ENCODE measurements at regions not wholly inside any gene's neighbourhood (a gene's known extent, or its start where the extent isn't known, plus 50 kb on each side); places are given as distances from the start of the nearest gene placed in this dataset.

- DNase-seq (ENCODE audit: low read depth, low spot score), result no peak
Observed at GRCh38 chr5:38643616-38644015, 87.2 kb upstream of the LIFR start.

GRCh38 chr5:38645508-38645907, 89.1 kb upstream of the LIFR start:
- no peak for DNase-seq (ENCODE audit: low read depth, low spot score)

DNA sequence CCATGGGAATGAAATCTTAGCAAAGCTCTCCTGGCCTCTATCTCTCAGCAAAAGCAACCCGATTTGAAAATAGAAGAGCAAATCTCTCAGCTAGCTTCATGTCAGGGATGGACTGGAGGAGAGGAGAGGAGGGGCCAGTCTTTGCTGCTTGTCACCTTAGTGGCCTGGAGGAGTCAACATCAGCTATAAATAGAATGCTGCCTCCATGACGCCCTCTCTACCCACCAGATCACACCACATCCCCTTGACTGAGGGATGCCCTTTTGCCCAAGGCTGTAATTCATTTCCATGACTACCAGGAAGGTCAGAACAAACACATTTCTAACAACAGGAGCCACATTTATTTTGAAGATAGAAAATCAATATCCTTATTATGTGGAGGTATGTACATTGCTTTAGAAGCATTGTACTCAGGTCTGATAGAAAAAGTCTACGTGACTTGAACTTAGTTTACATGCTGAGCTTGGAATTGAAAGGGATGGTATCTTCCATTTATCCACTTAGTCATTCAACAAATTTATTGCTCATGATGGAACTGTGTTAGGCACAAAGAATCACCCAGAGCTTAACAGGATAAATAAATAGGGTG, 92.4 kb upstream of the LIFR start:
- DNase-seq (ENCODE audit: low read depth, low spot score), result no peak

GRCh38 chr5:38650540-38650939, 94.1 kb upstream of the LIFR start:
- DNase-seq (ENCODE audit: low read depth, low spot score), result no peak

DNA sequence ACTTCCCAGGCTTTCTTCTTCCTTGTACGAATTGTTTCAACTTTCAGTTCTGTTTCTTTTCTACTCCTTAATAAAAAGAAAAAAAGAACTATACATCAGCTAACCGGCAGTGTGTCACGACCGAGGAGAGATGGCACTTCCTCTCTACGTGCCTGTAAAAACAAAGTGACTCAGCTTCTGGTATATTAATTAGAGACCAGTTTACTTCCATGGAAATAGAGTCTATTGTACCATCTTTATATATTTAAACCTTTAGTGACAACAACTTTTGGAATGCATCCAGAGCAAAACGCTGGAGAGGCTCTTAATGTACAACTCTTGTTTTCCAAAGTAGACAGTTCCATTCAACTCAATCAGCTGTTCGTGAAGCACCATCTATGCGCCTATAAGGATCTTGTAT, 94.5 kb upstream of the LIFR start:
- DNase-seq (ENCODE audit: low read depth, low spot score), result peak; percentile 48

- DNase-seq (ENCODE audit: low read depth, low spot score), result peak; percentile 36
Observed at GRCh38 chr5:38651806-38652205, 95.4 kb upstream of the LIFR start.

DNA sequence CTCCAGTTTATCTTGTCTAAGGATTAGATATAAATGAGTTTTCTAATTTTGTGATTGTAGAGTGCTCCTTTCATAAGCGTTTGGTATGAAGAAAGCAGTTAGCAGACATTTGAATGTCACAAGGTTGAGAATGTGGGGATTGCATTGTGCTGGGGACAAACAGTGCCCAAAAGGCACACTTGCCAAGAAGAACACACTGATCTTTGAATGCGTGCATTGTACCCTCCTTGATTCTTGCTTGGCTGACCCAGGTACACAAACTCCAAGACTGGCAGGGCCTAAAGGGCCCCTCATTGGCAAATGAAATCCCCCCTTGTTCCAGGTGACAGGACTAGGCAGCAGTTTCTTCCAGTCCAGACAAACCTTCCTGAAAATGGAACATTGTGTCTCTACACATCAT, 96.9 kb upstream of the LIFR start:
- no peak for DNase-seq (ENCODE audit: low read depth, low spot score)

DNA sequence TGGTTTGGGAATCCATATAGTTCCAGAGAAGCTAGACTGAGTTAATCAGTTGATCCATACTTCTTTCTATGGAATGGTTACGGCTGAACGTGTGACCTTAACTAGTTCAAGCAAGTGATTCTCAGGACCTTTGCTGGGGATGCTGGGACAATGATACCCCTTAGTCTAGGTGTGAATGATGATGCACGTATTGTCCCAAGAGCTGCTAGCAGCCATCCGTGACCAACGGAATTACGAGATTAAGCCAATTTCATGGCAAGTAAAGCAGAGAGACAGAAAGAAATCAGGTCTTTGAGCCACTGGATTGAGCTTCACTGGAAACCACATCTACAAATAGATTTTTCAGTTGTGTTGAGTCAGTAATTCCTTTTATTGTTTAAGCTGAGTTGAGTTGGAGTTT, 99.2 kb upstream of the LIFR start:
- no peak for DNase-seq (ENCODE audit: low read depth, low spot score)

DNA sequence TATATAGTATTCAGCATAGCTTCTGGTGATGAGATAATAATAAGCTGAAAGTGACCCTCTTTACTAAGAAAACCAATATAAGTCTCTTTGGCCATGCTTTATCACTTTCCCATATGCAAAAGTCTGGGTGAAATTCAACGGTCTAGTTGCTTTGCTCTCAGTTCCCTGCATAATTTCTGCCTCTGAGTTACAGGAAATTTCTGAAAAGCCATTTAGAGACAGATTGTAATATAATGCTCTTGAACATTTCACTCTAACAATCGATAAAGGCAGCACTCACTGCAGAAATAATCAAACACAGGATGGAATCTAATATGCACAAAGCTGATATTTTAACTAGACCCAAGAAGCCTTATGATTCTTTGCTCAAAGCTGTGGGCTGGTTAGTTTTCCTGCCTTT, 100.1 kb upstream of the LIFR start:
- no peak for DNase-seq (ENCODE audit: low read depth, low spot score)

GRCh38 chr5:38657020-38657419, 100.6 kb upstream of the LIFR start:
- no peak for DNase-seq (ENCODE audit: low read depth, low spot score)

DNA sequence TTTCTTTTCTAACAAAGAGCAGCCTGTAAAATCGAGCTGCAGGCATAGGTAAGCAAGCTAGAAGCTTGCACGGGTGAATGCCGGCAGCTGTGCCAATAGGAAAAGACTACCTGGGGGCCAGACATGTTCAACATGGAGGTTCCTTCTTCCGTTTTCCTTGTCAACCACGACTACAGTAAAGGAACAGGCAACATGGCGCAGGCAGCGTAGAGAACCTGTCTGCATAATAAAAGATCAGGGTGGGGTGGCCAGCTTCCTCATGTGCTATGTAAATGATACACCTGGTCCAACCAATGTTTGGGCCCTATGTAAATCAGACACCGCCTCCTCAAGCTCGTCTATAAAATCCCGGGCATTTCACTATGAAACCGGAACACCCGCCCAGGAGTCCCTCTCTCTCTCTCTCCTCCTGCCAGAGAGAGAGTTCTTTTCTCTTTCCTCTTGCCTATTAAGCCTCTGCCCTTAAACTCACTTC, 103.8 kb upstream of the LIFR start:
- DNase-seq (ENCODE audit: low read depth, low spot score), result no peak

- DNase-seq (ENCODE audit: low read depth, low spot score), result no peak
Observed at GRCh38 chr5:38662090-38662489, 105.6 kb upstream of the LIFR start.

DNA sequence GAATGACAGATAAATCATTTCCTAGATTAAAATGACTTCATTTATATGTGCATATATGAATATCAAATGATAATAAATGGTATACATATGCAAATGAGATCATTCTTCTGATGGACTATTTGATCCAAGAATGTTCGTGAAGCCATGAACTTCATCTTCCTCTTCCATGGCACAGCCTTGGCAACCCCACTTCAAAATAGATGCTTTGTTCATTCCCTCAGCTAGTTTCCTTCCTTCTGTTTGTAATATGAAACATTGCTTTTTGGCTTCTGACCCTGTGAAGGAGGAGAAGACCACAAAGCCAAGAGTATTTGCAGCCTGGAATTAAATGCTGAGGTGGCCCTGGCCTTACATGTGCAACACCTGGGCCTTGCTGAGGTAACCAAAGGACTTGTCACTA, 106.8 kb upstream of the LIFR start:
- DNase-seq (ENCODE audit: low read depth, low spot score), result no peak

GRCh38 chr5:38666668-38667498, 110.4 kb upstream of the LIFR start:
- peak; percentile 68 for DNase-seq (ENCODE audit: low read depth, low spot score)

DNA sequence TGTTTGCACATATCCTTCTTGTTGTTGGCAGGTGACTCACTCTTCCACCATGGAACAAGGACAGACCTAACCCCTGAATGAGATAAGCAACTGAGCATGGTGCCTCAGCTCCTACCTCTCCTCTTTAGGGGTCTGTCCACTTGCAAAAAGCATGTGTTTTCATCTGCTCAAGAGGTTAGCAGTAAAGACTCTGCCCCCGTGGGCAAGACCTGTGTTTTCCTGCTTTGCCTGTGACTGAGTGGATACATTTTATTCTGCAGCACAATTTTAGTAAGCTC, 111.0 kb upstream of the LIFR start:
- DNase-seq (ENCODE audit: low read depth, low spot score), result no peak

DNA sequence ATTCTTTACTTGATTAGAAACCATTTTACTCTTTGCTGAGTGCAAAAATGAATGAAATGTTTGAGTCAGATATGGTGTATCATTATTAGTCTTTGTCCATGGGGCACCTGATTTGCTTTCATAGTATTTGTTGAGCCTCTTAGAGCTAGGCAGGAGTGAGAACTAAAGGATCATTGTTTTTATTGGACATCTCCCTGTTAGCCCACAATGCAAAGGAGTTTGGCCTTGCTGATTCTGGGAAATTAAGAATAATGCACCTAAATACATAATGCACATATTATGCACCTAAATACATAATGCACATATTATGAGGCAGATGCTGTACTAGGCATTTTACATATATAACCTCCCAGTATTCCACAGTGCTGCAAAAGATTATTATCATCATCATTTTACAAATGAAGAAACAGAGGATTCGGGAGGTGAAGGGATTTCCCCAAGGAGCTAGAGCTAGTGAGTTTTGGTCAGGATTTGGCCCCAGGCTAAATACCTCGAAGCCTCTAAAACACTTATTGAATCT, 113.0 kb upstream of the LIFR start:
- no peak for DNase-seq (ENCODE audit: low read depth, low spot score)

DNA sequence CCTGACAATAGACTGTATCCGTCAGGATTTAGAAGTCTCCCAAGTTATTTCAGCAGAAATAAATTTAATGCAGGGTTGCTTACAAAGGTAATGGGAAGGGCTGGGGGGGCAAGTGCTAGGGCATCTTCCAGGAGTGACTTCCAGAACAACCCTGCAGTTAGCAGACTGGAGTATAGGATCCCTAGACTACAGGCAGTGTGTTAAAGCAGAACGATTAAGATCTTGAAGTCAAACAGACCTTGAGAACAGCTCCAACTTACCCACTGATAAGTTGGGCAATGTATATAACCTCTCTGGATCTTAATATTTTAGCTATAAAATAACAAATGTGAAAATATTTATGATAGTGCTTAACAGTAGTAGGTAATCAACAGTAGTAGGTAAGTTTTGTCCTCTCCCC, 113.6 kb upstream of the LIFR start:
- no peak for DNase-seq (ENCODE audit: low read depth, low spot score)

- peak; percentile 82 for DNase-seq (ENCODE audit: low read depth, low spot score)
Observed at GRCh38 chr5:38670878-38671277, 114.4 kb upstream of the LIFR start.

DNA sequence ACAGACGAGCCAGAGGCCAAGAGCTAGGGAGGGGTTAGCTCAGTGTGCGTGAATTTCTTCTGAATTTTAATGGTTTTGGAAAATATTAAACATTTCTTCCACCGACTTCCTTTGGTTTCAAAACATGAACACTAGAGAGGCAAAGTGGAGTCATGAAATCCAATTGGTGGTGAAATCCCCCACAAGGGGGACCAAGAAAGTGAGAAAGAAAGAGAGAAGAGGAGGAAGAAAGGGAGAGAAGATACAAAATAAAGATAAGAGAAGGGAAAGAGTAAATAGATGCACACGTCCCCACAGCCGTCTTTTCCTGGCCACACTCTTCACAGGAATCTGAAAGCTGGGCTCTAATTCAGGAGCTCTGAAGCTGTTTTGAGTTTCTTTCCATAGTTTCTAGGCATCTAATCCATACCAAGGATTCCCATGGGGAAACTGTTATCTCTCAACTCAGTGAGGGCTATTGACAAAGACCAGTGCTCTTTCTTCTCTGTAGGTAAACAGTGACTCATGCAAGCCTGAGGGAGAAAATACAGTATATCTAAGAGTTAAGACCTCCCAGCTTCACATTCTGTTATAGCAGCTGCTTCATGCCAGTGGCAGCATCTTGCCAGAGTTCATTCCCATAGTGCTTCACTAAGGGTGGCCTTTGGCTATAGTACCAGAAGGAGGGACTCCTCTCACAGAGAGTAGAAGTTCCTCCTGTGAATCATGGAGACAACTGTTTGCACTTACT, 115.8 kb upstream of the LIFR start:
- peak; percentile 65 for DNase-seq (ENCODE audit: low read depth, low spot score)

GRCh38 chr5:38673671-38674071, 117.2 kb upstream of the LIFR start:
- DNase-seq (ENCODE audit: low read depth, low spot score), result no peak

DNA sequence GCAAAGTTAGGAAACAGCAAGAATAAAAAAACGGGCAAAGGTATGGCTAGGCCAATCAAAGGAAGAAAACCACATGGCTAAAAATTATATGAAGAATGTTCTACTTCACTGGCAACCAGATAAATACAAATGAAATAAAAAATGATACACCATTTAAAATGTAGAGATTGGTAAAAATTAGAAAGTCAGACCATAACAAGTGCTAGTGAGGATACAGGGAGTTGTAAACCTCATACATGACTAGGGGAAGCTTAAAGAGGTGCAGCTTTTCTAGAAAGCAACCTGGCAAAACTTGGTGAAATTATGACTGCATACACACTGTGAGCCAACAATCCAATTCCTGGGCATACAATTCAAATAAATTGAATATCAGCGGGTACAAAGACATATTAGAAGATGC, 119.0 kb upstream of the LIFR start:
- DNase-seq (ENCODE audit: low read depth, low spot score), result no peak

DNA sequence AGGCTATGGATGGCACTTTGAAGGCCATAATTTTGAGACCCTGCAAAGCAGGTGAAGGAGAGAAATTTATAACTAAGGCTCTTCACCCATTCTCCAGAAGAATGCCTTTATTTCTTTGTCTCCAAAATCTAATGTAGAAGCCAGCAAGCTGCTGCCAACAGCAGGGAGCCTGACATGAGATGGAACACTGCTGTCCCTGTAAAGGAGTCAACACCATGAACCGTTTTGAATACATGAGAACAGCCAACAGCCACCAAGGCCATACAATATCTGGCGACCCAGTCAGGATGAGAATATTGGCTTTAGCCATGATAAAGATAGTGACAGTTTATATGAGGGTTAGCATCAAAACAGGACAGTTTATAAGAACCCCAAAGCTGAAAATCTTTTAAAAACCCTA, 121.2 kb upstream of the LIFR start:
- DNase-seq (ENCODE audit: low read depth, low spot score), result no peak

- no peak for DNase-seq (ENCODE audit: low read depth, low spot score)
Observed at GRCh38 chr5:38678076-38678475, 121.6 kb upstream of the LIFR start.

Measured in astrocyte of the hippocampus (primary cell).